ENCODE measurements at regions not wholly inside any gene's neighbourhood (a gene's known extent, or its start where the extent isn't known, plus 50 kb on each side); places are given as distances from the start of the nearest gene placed in this dataset.

DNA sequence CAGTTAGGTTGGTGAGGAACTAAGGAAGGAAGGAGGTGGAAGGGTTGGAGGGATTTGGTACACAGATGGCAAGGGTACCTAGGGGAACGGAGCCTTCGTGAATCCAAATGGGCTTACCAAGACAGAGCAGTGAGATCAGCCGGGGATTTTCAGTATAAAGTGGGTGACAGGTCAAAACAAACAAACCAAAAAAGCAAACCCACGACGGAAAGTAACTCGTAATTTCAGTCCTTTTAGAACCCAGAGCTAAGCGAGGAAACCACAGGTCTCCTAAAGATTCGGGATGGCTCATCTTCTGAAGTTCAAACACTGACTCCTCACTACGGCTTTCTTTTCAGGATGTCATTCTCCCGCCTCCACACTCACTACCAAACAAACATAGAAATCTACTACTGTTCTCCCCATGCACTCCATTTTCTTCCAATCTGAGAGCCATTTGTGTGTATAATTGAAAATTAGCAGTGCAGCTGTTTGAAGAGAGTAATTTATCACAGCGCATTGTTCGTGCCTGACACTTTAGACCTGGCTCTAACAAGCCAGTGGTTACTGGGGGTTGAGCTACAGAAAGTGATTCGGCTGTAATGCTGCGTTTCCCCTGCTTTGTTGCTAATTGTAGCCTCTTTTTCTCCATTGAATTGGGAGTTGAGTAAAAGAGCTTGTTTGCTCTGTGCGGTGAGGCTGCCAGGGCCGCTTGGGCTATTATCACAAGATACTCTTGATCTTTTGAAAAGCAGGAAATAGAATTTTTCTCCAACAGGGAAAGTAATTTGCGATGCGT lies 64.7 kb upstream of the CCDC39 start:
- no peak for TF ChIP-seq POLR2A (IDR thresholded peaks at IDR 0.05; ENCODE audit: low read length)
- TF ChIP-seq, protein P1, sequence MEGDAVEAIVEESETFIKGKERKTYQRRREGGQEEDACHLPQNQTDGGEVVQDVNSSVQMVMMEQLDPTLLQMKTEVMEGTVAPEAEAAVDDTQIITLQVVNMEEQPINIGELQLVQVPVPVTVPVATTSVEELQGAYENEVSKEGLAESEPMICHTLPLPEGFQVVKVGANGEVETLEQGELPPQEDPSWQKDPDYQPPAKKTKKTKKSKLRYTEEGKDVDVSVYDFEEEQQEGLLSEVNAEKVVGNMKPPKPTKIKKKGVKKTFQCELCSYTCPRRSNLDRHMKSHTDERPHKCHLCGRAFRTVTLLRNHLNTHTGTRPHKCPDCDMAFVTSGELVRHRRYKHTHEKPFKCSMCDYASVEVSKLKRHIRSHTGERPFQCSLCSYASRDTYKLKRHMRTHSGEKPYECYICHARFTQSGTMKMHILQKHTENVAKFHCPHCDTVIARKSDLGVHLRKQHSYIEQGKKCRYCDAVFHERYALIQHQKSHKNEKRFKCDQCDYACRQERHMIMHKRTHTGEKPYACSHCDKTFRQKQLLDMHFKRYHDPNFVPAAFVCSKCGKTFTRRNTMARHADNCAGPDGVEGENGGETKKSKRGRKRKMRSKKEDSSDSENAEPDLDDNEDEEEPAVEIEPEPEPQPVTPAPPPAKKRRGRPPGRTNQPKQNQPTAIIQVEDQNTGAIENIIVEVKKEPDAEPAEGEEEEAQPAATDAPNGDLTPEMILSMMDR (IDR thresholded peaks at IDR 0.05): no peak
- TF ChIP-seq, protein P2, sequence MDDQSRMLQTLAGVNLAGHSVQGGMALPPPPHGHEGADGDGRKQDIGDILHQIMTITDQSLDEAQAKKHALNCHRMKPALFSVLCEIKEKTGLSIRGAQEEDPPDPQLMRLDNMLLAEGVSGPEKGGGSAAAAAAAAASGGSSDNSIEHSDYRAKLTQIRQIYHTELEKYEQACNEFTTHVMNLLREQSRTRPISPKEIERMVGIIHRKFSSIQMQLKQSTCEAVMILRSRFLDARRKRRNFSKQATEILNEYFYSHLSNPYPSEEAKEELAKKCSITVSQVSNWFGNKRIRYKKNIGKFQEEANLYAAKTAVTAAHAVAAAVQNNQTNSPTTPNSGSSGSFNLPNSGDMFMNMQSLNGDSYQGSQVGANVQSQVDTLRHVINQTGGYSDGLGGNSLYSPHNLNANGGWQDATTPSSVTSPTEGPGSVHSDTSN (IDR thresholded peaks at IDR 0.05): no peak
- TF ChIP-seq, protein P3, sequence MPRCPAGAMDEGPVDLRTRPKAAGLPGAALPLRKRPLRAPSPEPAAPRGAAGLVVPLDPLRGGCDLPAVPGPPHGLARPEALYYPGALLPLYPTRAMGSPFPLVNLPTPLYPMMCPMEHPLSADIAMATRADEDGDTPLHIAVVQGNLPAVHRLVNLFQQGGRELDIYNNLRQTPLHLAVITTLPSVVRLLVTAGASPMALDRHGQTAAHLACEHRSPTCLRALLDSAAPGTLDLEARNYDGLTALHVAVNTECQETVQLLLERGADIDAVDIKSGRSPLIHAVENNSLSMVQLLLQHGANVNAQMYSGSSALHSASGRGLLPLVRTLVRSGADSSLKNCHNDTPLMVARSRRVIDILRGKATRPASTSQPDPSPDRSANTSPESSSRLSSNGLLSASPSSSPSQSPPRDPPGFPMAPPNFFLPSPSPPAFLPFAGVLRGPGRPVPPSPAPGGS (IDR thresholded peaks at IDR 0.05): no peak
- no peak for TF ChIP-seq RCOR1 (IDR thresholded peaks at IDR 0.05; ENCODE audit: low read depth, low read length)
- TF ChIP-seq, protein P4, sequence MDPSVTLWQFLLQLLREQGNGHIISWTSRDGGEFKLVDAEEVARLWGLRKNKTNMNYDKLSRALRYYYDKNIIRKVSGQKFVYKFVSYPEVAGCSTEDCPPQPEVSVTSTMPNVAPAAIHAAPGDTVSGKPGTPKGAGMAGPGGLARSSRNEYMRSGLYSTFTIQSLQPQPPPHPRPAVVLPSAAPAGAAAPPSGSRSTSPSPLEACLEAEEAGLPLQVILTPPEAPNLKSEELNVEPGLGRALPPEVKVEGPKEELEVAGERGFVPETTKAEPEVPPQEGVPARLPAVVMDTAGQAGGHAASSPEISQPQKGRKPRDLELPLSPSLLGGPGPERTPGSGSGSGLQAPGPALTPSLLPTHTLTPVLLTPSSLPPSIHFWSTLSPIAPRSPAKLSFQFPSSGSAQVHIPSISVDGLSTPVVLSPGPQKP (IDR thresholded peaks at IDR 0.05; ENCODE audit: low read depth, low read length): no peak
- no peak for TF ChIP-seq SMC3 (IDR thresholded peaks at IDR 0.05)
- no peak for TF ChIP-seq MAZ (IDR thresholded peaks at IDR 0.05; ENCODE audit: borderline replicate concordance, low read depth, low read length)
- no peak for TF ChIP-seq CEBPB (IDR thresholded peaks at IDR 0.05)
- no peak for TF ChIP-seq KDM5A (IDR thresholded peaks at IDR 0.05)
- no peak for TF ChIP-seq RNF2 (IDR thresholded peaks at IDR 0.05; ENCODE audit: borderline replicate concordance, low read depth)
